Liver (tissue), 8 donors: ENCODE measurements at regions not wholly inside any gene's neighbourhood (a gene's known extent, or its start where the extent isn't known, plus 50 kb on each side); places are given as distances from the start of the nearest gene placed in this dataset.

Experiments used
- DNase-seq: peaks from one replicate; pipeline ENCODE4 v3.0.0-alpha.2; 2017; ENCODE audit warnings: low spot score
- H3K27ac ChIP-seq, 2 donors: one replicate each; pipeline ENCODE4 v1.7.0; 2013; ENCODE audit warnings: inconsistent platforms in 2 of 2, low read length in 2 of 2, control low read depth in 1 of 2, low read depth in 1 of 2, mild to moderate bottlenecking in 1 of 2
- H3K27me3 ChIP-seq, 4 donors: one replicate each; pipeline versions ENCODE4 v1.6.1 to v1.7.0; 2013; ENCODE audit warnings: low read length in 3 of 4, inconsistent platforms in 1 of 4, mild to moderate bottlenecking in 1 of 4, moderate library complexity in 1 of 4; ENCODE audit not compliant: control insufficient read depth in 4 of 4, insufficient read depth in 4 of 4
- H3K36me3 ChIP-seq, 4 donors: one replicate each; pipeline versions ENCODE4 v1.6.1 to v1.7.0; 2013; ENCODE audit warnings: low read length in 3 of 4, mild to moderate bottlenecking in 3 of 4, low read depth in 1 of 4, moderate library complexity in 1 of 4; ENCODE audit not compliant: control insufficient read depth in 4 of 4, insufficient read depth in 3 of 4
- H3K4me1 ChIP-seq, 4 donors: one replicate each; pipeline versions ENCODE4 v1.6.1 to v1.7.0; 2013; ENCODE audit warnings: low read length in 3 of 4, mild to moderate bottlenecking in 3 of 4, moderate library complexity in 1 of 4; ENCODE audit not compliant: control insufficient read depth in 4 of 4, insufficient read depth in 4 of 4
- H3K4me3 ChIP-seq, 3 donors: one replicate each; pipeline versions ENCODE4 v1.6.1 to v1.7.0; 2013; ENCODE audit warnings: low read length in 3 of 3, control low read depth in 1 of 3, low read depth in 1 of 3, mild to moderate bottlenecking in 1 of 3
- H3K9ac ChIP-seq, 2 donors: one replicate each; pipeline ENCODE4 v1.7.0; 2013; ENCODE audit warnings: low read length in 2 of 2, mild to moderate bottlenecking in 2 of 2, moderate library complexity in 2 of 2, control low read depth in 1 of 2, low read depth in 1 of 2
- H3K9me3 ChIP-seq, 4 donors: one replicate each; pipeline versions ENCODE4 v1.6.1 to v1.7.0; 2013; ENCODE audit warnings: low read length in 3 of 4; ENCODE audit not compliant: control insufficient read depth in 4 of 4
- ATF3 ChIP-seq: IDR thresholded peaks from 2 replicates; pipeline ENCODE4 v1.6.1; 2016; ENCODE audit warnings: antibody characterized with exemption
- CTCF ChIP-seq: fragments of 150-350 bp; IDR thresholded peaks from 2 replicates; pipeline ENCODE4 v1.5.1; 2017; ENCODE audit warnings: improper control_type of control experiment, low read depth, low read length; ENCODE audit not compliant: missing input control
- EGR1 ChIP-seq, 2 donors: IDR thresholded peaks; 2 replicates each; pipeline ENCODE4 v1.6.1; 2016 to 2018; ENCODE audit warnings: antibody characterized with exemption in 2 of 2, low read depth in 2 of 2
- FOXA1 ChIP-seq: IDR thresholded peaks from 2 replicates; pipeline ENCODE4 v1.6.1; 2016; ENCODE audit warnings: antibody characterized with exemption
- FOXA2 ChIP-seq: IDR thresholded peaks from 2 replicates; pipeline ENCODE4 v1.6.1; 2016; ENCODE audit warnings: antibody characterized with exemption
- GABPA ChIP-seq, 2 donors: IDR thresholded peaks in 1 of 2; conservative IDR thresholded peaks in 1 of 2; 2 replicates each; pipeline ENCODE4 v1.6.1; 2016; ENCODE audit warnings: antibody characterized with exemption in 2 of 2, mild to moderate bottlenecking in 1 of 2, moderate library complexity in 1 of 2
- HNF4A ChIP-seq, 2 donors: conservative IDR thresholded peaks; 2 replicates each; pipeline ENCODE4 v1.6.1; 2016; ENCODE audit warnings: antibody characterized with exemption in 2 of 2, mild to moderate bottlenecking in 2 of 2
- HNF4G ChIP-seq: IDR thresholded peaks from 2 replicates; pipeline ENCODE4 v1.6.1; 2016; ENCODE audit warnings: antibody characterized with exemption
- JUND ChIP-seq, 2 donors: IDR thresholded peaks; 2 replicates each; pipeline ENCODE4 v1.6.1; 2016; ENCODE audit warnings: antibody characterized with exemption in 2 of 2
- MAX ChIP-seq: IDR thresholded peaks from 2 replicates; pipeline ENCODE4 v1.6.1; 2016; ENCODE audit warnings: antibody characterized with exemption
- NR2F2 ChIP-seq: IDR thresholded peaks from 2 replicates; pipeline ENCODE4 v1.6.1; 2016; ENCODE audit warnings: antibody characterized with exemption
- RAD21 ChIP-seq, 2 donors: IDR thresholded peaks; 2 replicates each; pipeline ENCODE4 v1.6.1; 2016; ENCODE audit warnings: antibody characterized with exemption in 2 of 2, mild to moderate bottlenecking in 2 of 2
- RXRA ChIP-seq, 2 donors: IDR thresholded peaks; 2 replicates each; pipeline ENCODE4 v1.6.1; 2017 to 2018; ENCODE audit warnings: antibody characterized with exemption in 2 of 2, mild to moderate bottlenecking in 1 of 2
- SP1 ChIP-seq: IDR thresholded peaks from 2 replicates; pipeline ENCODE4 v1.6.1; 2018; ENCODE audit warnings: antibody characterized with exemption, mild to moderate bottlenecking
- TAF1 ChIP-seq: conservative IDR thresholded peaks from 2 replicates; pipeline ENCODE4 v1.6.1; 2016; ENCODE audit warnings: antibody characterized with exemption, mild to moderate bottlenecking
- YY1 ChIP-seq: IDR thresholded peaks from 2 replicates; pipeline ENCODE4 v1.6.1; 2016; ENCODE audit warnings: antibody characterized with exemption, mild to moderate bottlenecking
- WGBS: extraction: QIAGEN DNeasy Blood & Tissue Kit; methylation state at CpG from one replicate; pipeline ENCODE4 v1.1.7; 2013; 5-methylcytosine and 5-hydroxymethylcytosine counted together
- TF ChIP-seq, protein P1 (sequence below): IDR thresholded peaks from 2 replicates; pipeline ENCODE4 v1.6.1; 2016; ENCODE audit warnings: antibody characterized with exemption
- TF ChIP-seq, protein P2 (sequence below): IDR thresholded peaks from 2 replicates; pipeline ENCODE4 v1.6.1; 2016; ENCODE audit warnings: antibody characterized with exemption, mild to moderate bottlenecking
- donor health status: healthy.
- donor health status: healthy.
- donor health status: healthy.
- donor health status: healthy.
- donor health status: healthy.

GRCh38 chr4:177596991-177597390, 154.8 kb upstream of the AGA start:
- Histone ChIP-seq H3K9ac (no peak overlapping the region), H3K27ac (no peak overlapping the region), H3K27me3 (no peaks in the 10 kb centered on the region), H3K4me1 (no peaks in the 10 kb centered on the region), H3K9me3 (no peaks in the 10 kb centered on the region), H3K36me3 (no peaks in the 10 kb centered on the region), H3K4me3 (no peak overlapping the region)
- DNase-seq, result no peak
- 91% methylated on average over 7 of the region's 7 CpGs for WGBS
- TF ChIP-seq HNF4A (conservative IDR thresholded peaks at IDR 0.05) (no peak), HNF4G (no peak), TAF1 (no peak), EGR1 (IDR thresholded peaks at IDR 0.05; ENCODE audit: low read depth in 2 of 2) (no peak)

DNA sequence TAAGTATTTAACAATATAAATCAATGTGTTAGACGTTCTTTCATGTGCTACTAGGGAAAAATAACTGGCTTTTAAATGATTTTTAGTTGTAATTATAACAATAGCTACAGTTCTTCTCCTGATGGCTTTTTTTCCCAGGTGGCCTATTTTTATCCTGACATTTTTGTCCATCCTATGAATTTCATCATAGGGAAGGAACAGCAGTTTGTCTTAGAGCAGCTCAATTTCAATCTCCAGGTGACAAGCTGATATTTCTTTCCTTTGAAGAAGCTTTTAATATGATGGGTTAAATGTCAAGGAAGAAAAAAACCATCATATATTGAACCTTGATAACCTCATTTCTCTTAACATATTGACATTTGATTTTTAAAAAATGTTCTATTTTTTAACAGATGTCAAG, 163.0 kb upstream of the AGA start:
- DNase-seq, result no peak
- Histone ChIP-seq H3K4me3 (no peak overlapping the region), H3K36me3 (no peaks in the 10 kb centered on the region), H3K27me3 (no peaks in the 10 kb centered on the region), H3K4me1 (no peaks in the 10 kb centered on the region), H3K9me3 (no peaks in the 10 kb centered on the region), H3K27ac (no peak overlapping the region), H3K9ac (no peak overlapping the region)
- TF ChIP-seq GABPA (IDR thresholded peaks at IDR 0.05 in 1 of 2, conservative IDR thresholded peaks at IDR 0.05 in 1 of 2), result no peak
- no peak for TF ChIP-seq HNF4G
- TF ChIP-seq JUND (IDR thresholded peaks at IDR 0.05), result no peak
- TF ChIP-seq YY1, result no peak
- no peak for TF ChIP-seq RAD21 (IDR thresholded peaks at IDR 0.05)
- TF ChIP-seq MAX, result no peak
- TF ChIP-seq FOXA2, result no peak
- no peak for TF ChIP-seq SP1
- TF ChIP-seq, protein P1, sequence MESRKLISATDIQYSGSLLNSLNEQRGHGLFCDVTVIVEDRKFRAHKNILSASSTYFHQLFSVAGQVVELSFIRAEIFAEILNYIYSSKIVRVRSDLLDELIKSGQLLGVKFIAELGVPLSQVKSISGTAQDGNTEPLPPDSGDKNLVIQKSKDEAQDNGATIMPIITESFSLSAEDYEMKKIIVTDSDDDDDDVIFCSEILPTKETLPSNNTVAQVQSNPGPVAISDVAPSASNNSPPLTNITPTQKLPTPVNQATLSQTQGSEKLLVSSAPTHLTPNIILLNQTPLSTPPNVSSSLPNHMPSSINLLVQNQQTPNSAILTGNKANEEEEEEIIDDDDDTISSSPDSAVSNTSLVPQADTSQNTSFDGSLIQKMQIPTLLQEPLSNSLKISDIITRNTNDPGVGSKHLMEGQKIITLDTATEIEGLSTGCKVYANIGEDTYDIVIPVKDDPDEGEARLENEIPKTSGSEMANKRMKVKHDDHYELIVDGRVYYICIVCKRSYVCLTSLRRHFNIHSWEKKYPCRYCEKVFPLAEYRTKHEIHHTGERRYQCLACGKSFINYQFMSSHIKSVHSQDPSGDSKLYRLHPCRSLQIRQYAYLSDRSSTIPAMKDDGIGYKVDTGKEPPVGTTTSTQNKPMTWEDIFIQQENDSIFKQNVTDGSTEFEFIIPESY, result no peak
- TF ChIP-seq, protein P2, sequence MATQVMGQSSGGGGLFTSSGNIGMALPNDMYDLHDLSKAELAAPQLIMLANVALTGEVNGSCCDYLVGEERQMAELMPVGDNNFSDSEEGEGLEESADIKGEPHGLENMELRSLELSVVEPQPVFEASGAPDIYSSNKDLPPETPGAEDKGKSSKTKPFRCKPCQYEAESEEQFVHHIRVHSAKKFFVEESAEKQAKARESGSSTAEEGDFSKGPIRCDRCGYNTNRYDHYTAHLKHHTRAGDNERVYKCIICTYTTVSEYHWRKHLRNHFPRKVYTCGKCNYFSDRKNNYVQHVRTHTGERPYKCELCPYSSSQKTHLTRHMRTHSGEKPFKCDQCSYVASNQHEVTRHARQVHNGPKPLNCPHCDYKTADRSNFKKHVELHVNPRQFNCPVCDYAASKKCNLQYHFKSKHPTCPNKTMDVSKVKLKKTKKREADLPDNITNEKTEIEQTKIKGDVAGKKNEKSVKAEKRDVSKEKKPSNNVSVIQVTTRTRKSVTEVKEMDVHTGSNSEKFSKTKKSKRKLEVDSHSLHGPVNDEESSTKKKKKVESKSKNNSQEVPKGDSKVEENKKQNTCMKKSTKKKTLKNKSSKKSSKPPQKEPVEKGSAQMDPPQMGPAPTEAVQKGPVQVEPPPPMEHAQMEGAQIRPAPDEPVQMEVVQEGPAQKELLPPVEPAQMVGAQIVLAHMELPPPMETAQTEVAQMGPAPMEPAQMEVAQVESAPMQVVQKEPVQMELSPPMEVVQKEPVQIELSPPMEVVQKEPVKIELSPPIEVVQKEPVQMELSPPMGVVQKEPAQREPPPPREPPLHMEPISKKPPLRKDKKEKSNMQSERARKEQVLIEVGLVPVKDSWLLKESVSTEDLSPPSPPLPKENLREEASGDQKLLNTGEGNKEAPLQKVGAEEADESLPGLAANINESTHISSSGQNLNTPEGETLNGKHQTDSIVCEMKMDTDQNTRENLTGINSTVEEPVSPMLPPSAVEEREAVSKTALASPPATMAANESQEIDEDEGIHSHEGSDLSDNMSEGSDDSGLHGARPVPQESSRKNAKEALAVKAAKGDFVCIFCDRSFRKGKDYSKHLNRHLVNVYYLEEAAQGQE, result no peak
- no peak for TF ChIP-seq TAF1
- TF ChIP-seq EGR1 (IDR thresholded peaks at IDR 0.05; ENCODE audit: low read depth in 2 of 2), result no peak
- TF ChIP-seq HNF4A (conservative IDR thresholded peaks at IDR 0.05), result no peak
- TF ChIP-seq NR2F2, result no peak
- TF ChIP-seq FOXA1, result no peak
- TF ChIP-seq RXRA (IDR thresholded peaks at IDR 0.05), result no peak
- TF ChIP-seq ATF3, result no peak
- TF ChIP-seq CTCF, result no peak
- 54% methylated on average over 1 of the region's 1 CpG for WGBS
